Spleen (tissue), 7 donors: ENCODE measurements at regions not wholly inside any gene's neighbourhood (a gene's known extent, or its start where the extent isn't known, plus 50 kb on each side); places are given as distances from the start of the nearest gene placed in this dataset.
"Not testable (repeated sequence)": the region's sequence is repeated elsewhere in the genome, so short reads cannot be mapped to it uniquely, and the experiment has no call there.

Experiments
- POLR2A ChIP-seq, 3 donors: fragments of 450-650 bp; IDR thresholded peaks; one replicate each; pipeline ENCODE4 v1.5.1; 2017; ENCODE audit warnings: antibody characterized with exemption in 3 of 3, mild to moderate bottlenecking in 1 of 3
- TF ChIP-seq, protein P1 (sequence below), 11 experiments: fragments of 200-600 bp in 7 of 11; fragments of 450-650 bp in 4 of 11; sonication (generic) in 4 of 11; IDR thresholded peaks in 8 of 11; conservative IDR thresholded peaks in 3 of 11; 1 replicate in 7 of 11; 2 replicates in 4 of 11; pipeline versions ENCODE4 v1.4.0 to v1.8.0; 2016 to 2021; ENCODE audit warnings: antibody characterized with exemption in 11 of 11, inconsistent platforms in 4 of 11, mild to moderate bottlenecking in 1 of 11
- donor health status: DM: no; HTN: no; CAD: no; lungs with moderate emphysema.
- donor health status: DM: no; HTN: no; CAD: no.
- donor health status: DM: no; HTN: no; CAD: no.

DNA sequence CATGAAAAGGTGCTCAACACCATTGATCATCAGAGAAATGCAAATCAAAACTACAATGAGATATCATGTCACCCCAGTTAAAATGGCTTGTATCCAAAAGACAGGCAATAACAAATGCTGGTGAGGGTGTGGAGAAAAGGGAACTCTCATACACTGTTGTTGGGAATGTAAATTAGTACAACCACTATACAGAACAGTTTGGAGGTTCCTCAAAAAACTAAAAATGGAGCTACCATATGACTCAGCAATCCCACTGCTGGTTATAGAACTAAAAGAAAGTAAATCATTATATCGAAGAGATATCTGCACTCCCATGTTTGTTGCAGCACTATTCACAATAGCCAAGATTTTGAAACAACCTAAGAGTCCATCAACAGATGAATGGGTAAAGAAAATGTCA, 238.0 kb downstream of the ZNF621 start:
- TF ChIP-seq, protein P1, sequence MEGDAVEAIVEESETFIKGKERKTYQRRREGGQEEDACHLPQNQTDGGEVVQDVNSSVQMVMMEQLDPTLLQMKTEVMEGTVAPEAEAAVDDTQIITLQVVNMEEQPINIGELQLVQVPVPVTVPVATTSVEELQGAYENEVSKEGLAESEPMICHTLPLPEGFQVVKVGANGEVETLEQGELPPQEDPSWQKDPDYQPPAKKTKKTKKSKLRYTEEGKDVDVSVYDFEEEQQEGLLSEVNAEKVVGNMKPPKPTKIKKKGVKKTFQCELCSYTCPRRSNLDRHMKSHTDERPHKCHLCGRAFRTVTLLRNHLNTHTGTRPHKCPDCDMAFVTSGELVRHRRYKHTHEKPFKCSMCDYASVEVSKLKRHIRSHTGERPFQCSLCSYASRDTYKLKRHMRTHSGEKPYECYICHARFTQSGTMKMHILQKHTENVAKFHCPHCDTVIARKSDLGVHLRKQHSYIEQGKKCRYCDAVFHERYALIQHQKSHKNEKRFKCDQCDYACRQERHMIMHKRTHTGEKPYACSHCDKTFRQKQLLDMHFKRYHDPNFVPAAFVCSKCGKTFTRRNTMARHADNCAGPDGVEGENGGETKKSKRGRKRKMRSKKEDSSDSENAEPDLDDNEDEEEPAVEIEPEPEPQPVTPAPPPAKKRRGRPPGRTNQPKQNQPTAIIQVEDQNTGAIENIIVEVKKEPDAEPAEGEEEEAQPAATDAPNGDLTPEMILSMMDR (IDR thresholded peaks at IDR 0.05 in 8 of 11, conservative IDR thresholded peaks at IDR 0.05 in 3 of 11): not testable (repeated sequence)
- TF ChIP-seq POLR2A (IDR thresholded peaks at IDR 0.05): not testable (repeated sequence)
